GM12864 (cell line): ENCODE measurements at regions not wholly inside any gene's neighbourhood (a gene's known extent, or its start where the extent isn't known, plus 50 kb on each side); places are given as distances from the start of the nearest gene placed in this dataset.

Experiments used
- DNase-seq: peaks from one replicate; pipeline ENCODE4 v3.0.0-alpha.2; 2011; ENCODE audit warnings: low read depth
- H3K4me3 ChIP-seq: 2 replicates; pipeline ENCODE4 v1.5.1; 2011; ENCODE audit warnings: mild to moderate bottlenecking, low read depth, low read length, control low read depth
- TF ChIP-seq, protein P1 (sequence below): IDR thresholded peaks from 2 replicates; pipeline ENCODE4 v1.5.1; 2011; ENCODE audit warnings: low read depth, mild to moderate bottlenecking, moderate library complexity, low read length, control low read depth, inconsistent platforms; ENCODE audit errors: missing control alignments

DNA sequence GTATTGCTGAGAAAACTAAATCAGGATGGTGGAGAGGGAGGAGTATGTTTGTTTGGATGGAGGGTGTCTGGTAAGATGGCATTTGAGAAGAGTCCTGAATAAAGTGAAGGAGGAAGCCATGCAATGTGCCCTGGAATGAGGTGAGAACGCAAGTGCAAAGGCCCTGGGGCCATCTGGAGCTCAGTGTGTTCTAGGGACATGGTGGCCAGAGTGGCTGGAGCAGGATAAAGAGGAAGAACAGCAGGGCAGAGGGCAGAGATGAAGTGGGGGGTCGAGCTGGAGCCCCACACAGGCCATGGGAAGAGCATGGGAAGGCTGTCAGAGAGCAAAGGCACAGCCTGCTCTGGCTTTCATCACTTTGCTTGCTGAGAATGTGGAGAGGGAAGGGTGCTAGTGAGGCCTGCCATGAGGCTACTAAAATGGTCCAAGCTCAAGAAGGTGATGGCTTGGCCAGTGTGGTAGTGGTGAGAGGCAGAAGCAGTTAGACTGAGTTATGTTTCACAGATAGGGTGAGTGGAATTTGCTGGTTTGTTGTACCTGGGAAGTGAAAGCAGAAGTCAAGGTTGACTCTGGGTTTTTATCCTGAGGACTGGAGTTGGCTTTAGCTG is 234.1 kb downstream of the FOXL1 start:
- no peak for DNase-seq
- no peak overlapping the region for H3K4me3 ChIP-seq
- TF ChIP-seq, protein P1, sequence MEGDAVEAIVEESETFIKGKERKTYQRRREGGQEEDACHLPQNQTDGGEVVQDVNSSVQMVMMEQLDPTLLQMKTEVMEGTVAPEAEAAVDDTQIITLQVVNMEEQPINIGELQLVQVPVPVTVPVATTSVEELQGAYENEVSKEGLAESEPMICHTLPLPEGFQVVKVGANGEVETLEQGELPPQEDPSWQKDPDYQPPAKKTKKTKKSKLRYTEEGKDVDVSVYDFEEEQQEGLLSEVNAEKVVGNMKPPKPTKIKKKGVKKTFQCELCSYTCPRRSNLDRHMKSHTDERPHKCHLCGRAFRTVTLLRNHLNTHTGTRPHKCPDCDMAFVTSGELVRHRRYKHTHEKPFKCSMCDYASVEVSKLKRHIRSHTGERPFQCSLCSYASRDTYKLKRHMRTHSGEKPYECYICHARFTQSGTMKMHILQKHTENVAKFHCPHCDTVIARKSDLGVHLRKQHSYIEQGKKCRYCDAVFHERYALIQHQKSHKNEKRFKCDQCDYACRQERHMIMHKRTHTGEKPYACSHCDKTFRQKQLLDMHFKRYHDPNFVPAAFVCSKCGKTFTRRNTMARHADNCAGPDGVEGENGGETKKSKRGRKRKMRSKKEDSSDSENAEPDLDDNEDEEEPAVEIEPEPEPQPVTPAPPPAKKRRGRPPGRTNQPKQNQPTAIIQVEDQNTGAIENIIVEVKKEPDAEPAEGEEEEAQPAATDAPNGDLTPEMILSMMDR = no peak

DNA sequence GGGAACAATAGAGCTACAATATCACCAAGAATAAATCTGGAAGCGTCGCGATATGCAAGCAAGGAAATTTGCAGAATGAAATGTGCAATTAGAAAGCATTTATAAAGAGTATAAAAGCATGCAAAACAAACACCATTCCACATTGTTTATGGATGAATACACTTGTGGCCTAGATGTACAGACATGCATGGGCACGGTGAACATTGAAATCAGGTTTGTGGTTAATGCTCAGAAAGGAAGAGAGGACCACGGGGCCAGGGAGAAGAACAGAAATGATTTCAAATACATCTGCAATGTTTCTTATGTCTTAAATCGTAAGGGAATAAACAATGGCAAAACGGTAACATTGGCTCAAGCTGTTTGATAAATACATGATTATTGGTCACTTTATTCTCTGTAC is 235.9 kb downstream of the FOXL1 start:
- TF ChIP-seq, protein P1 = no peak
- no peak overlapping the region for H3K4me3 ChIP-seq
- no peak for DNase-seq

DNA sequence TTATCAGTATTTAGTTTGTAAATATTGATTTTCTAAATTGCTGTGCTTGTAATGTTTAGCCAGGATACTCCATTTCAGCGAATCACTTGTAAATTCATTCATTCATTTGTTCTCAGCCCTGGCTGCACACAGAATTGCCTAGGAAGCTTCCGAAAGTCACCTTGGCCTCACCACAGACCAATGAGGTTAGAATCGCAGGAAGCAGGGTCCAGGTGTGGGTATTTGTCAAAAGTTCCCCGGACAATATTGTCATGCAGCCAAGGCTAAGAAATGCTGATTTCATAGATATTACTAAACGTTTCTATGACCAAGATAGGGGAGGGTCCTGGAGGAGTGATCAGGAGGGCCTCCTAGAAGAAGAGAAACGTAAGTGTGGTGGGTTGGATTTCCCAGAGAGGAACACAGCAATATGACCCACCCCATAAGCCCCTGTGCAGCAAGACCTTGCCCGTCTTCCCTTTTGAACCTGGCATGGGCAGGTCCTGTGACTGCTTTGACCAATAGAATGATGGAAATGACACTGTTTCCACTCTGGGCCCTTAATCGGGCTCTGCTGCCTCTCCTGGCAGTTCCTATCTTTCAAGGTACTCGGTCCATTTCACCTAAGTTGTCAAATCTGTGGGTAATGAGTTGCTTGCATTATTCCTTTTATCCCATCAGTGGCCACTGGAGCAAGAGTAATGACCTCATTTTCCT is 238.7 kb downstream of the FOXL1 start:
- TF ChIP-seq, protein P1 = no peak
- H3K4me3 ChIP-seq = no peak overlapping the region
- no peak for DNase-seq

- no peak overlapping the region for H3K4me3 ChIP-seq
- TF ChIP-seq, protein P1 = no peak
- no peak for DNase-seq
Measured at GRCh38 chr16:86818671-86819532, 240.6 kb downstream of the FOXL1 start.

GRCh38 chr16:86819533-86819892 is 241.2 kb downstream of the FOXL1 start:
- DNase-seq = no peak
- H3K4me3 ChIP-seq = no peak overlapping the region
- TF ChIP-seq, protein P1 = no peak

GRCh38 chr16:86821895-86822294 is 243.5 kb downstream of the FOXL1 start:
- TF ChIP-seq, protein P1 = no peak
- DNase-seq = no peak
- no peak overlapping the region for H3K4me3 ChIP-seq
